Progenitor cell of endocrine pancreas (in vitro differentiated cells): ENCODE measurements at regions not wholly inside any gene's neighbourhood (a gene's known extent, or its start where the extent isn't known, plus 50 kb on each side); places are given as distances from the start of the nearest gene placed in this dataset.

Experiments
- DNase-seq: peaks from one replicate; pipeline ENCODE4 v3.0.0; 2021; ENCODE audit warnings: low spot score; ENCODE audit not compliant: unreplicated experiment
- H3K27ac Mint-ChIP-seq: 2 replicates; pipeline ENCODE4 v1.8.0; 2021; ENCODE audit warnings: mild to moderate bottlenecking, moderate library complexity, mixed read lengths
- H3K27me3 Mint-ChIP-seq: 2 replicates; pipeline ENCODE4 v1.8.0; 2021; ENCODE audit warnings: mixed read lengths
- H3K36me3 Mint-ChIP-seq: 2 replicates; pipeline ENCODE4 v1.8.0; 2022; ENCODE audit warnings: mixed read lengths; ENCODE audit not compliant: insufficient read depth
- H3K4me1 Mint-ChIP-seq: 2 replicates; pipeline ENCODE4 v1.8.0; 2021; ENCODE audit warnings: low read depth, mixed read lengths
- H3K4me3 Mint-ChIP-seq: 2 replicates; pipeline ENCODE4 v1.8.0; 2021; ENCODE audit warnings: low read depth, mild to moderate bottlenecking, moderate library complexity, mixed read lengths
- H3K9me3 Mint-ChIP-seq: 2 replicates; pipeline ENCODE4 v1.8.0; 2021; ENCODE audit warnings: low read depth, mixed read lengths
- CTCF ChIP-seq: fragments of 200-600 bp; sonication (generic); IDR thresholded peaks from one replicate; pipeline ENCODE4 v1.5.0; 2021; ENCODE audit warnings: antibody characterized with exemption, mild to moderate bottlenecking; ENCODE audit not compliant: unreplicated experiment

- Mint-ChIP-seq H3K36me3 (peaks cover 2% of the 10 kb centered on the region), H3K27ac (no peak overlapping the region), H3K27me3 (no peaks in the 10 kb centered on the region), H3K9me3 (no peaks in the 10 kb centered on the region), H3K4me3 (no peak overlapping the region), H3K4me1 (peaks cover 21% of the 10 kb centered on the region)
- no peak for DNase-seq
- no peak for TF ChIP-seq CTCF
Observed at GRCh38 chr13:33970746-33971561, 153.0 kb downstream of the RFC3 start.

GRCh38 chr13:33971562-33971819, 153.5 kb downstream of the RFC3 start:
- no peak overlapping the region for H3K27ac Mint-ChIP-seq
- DNase-seq = no peak
- H3K4me1 Mint-ChIP-seq = peaks cover 21% of the 10 kb centered on the region
- no peaks in the 10 kb centered on the region for H3K27me3 Mint-ChIP-seq
- no peak for TF ChIP-seq CTCF
- H3K4me3 Mint-ChIP-seq = no peak overlapping the region
- H3K9me3 Mint-ChIP-seq = no peaks in the 10 kb centered on the region
- peaks cover 2% of the 10 kb centered on the region for H3K36me3 Mint-ChIP-seq

- TF ChIP-seq CTCF = no peak
Observed at GRCh38 chr13:33973194-33973593, 155.2 kb downstream of the RFC3 start.

GRCh38 chr13:33976965-33977364, 159.0 kb downstream of the RFC3 start:
- TF ChIP-seq CTCF = no peak
- Mint-ChIP-seq H3K27ac (no peak overlapping the region), H3K4me1 (no peaks in the 10 kb centered on the region), H3K36me3 (no peaks in the 10 kb centered on the region), H3K4me3 (no peak overlapping the region), H3K9me3 (peaks cover 3% of the 10 kb centered on the region), H3K27me3 (no peaks in the 10 kb centered on the region)
- no peak for DNase-seq

More at GRCh38 chr13:33973194-33973593, 155.2 kb downstream of the RFC3 start:
- Mint-ChIP-seq H3K4me3 (no peak overlapping the region), H3K36me3 (peaks cover 2% of the 10 kb centered on the region), H3K4me1 (peaks cover 20% of the 10 kb centered on the region), H3K27ac (no peak overlapping the region), H3K9me3 (no peaks in the 10 kb centered on the region), H3K27me3 (no peaks in the 10 kb centered on the region)
- DNase-seq = no peak

- no peak for TF ChIP-seq CTCF
- H3K36me3 Mint-ChIP-seq = no peaks in the 10 kb centered on the region
- no peaks in the 10 kb centered on the region for H3K27me3 Mint-ChIP-seq
- no peak for DNase-seq
- H3K9me3 Mint-ChIP-seq = peaks cover 3% of the 10 kb centered on the region
- no peak overlapping the region for H3K27ac Mint-ChIP-seq
- no peaks in the 10 kb centered on the region for H3K4me1 Mint-ChIP-seq
- H3K4me3 Mint-ChIP-seq = no peak overlapping the region
Observed at GRCh38 chr13:33978653-33979052, 160.7 kb downstream of the RFC3 start.
